SK-N-SH treated with all-trans-retinoic acid at 6 μM for 48 hours (cell line): ENCODE measurements at regions not wholly inside any gene's neighbourhood (a gene's known extent, or its start where the extent isn't known, plus 50 kb on each side); places are given as distances from the start of the nearest gene placed in this dataset.
"Not testable (repeated sequence)": the region's sequence is repeated elsewhere in the genome, so short reads cannot be mapped to it uniquely, and the experiment has no call there.

Experiments used
- ATAC-seq: fragments of 200-7000 bp; cut with Tn5 transposase; 3 replicates; pipeline ENCODE4 v1.9.1; 2020; ENCODE audit warnings: mild to moderate bottlenecking, moderate library complexity
- ARNTL ChIP-seq: fragments of 450-650 bp; formaldehyde crosslinking; IDR thresholded peaks from 2 replicates; pipeline ENCODE4 v1.5.0; 2020; ENCODE audit warnings: low read depth, mild to moderate bottlenecking, moderate library complexity, borderline replicate concordance
- BACH2 ChIP-seq: fragments of 250-450 bp; sonication (Bioruptor Pico); IDR thresholded peaks from 2 replicates; pipeline ENCODE4 v1.9.0; 2021; ENCODE audit warnings: mild to moderate bottlenecking, borderline replicate concordance
- CREB5 ChIP-seq: fragments of 250-450 bp; sonication (Bioruptor Pico); IDR thresholded peaks from 2 replicates; pipeline ENCODE4 v1.5.1; 2020; ENCODE audit warnings: low read depth, mild to moderate bottlenecking, moderate library complexity
- CSDC2 ChIP-seq: fragments of 250-450 bp; sonication (Bioruptor Pico); IDR thresholded peaks from 2 replicates; pipeline ENCODE4 v1.5.0; 2020; ENCODE audit warnings: mild to moderate bottlenecking, moderate library complexity
- GLIS3 ChIP-seq: fragments of 250-450 bp; sonication (Bioruptor Pico); IDR thresholded peaks from 2 replicates; pipeline ENCODE4 v1.5.0; 2020; ENCODE audit warnings: mild to moderate bottlenecking, moderate library complexity
- ISL1 ChIP-seq: fragments of 250-450 bp; sonication (Bioruptor Pico); IDR thresholded peaks from 2 replicates; pipeline ENCODE4 v2.1.2; 2022; ENCODE audit warnings: mild to moderate bottlenecking, moderate library complexity
- PPARA ChIP-seq: fragments of 250-450 bp; sonication (Bioruptor Pico); IDR thresholded peaks from 2 replicates; pipeline ENCODE4 v1.5.0; 2020; ENCODE audit warnings: mild to moderate bottlenecking, borderline replicate concordance
- RARB ChIP-seq: fragments of 250-450 bp; sonication (Bioruptor Pico); IDR thresholded peaks from 2 replicates; pipeline ENCODE4 v1.8.0; 2021; ENCODE audit warnings: mild to moderate bottlenecking, moderate library complexity
- SNAI2 ChIP-seq: fragments of 250-450 bp; sonication (Bioruptor Pico); IDR thresholded peaks from 2 replicates; pipeline ENCODE4 v1.5.0; 2020; ENCODE audit warnings: mild to moderate bottlenecking, moderate library complexity
- ZC3H10 ChIP-seq: fragments of 250-450 bp; sonication (Bioruptor Pico); IDR thresholded peaks from 2 replicates; pipeline ENCODE4 v1.5.1; 2021; ENCODE audit warnings: mild to moderate bottlenecking, moderate library complexity
- ZFP30 ChIP-seq: fragments of 450-650 bp; formaldehyde crosslinking; IDR thresholded peaks from 2 replicates; pipeline ENCODE4 v1.5.0; 2022; ENCODE audit warnings: mild to moderate bottlenecking, moderate library complexity
- ZNF565 ChIP-seq: fragments of 450-650 bp; formaldehyde crosslinking; conservative IDR thresholded peaks from 2 replicates; pipeline ENCODE4 v1.5.0; 2020; ENCODE audit warnings: low read depth, mild to moderate bottlenecking, moderate library complexity
- ZNF70 ChIP-seq: fragments of 450-650 bp; formaldehyde crosslinking; IDR thresholded peaks from 2 replicates; pipeline ENCODE4 v1.5.0; 2020; ENCODE audit warnings: mild to moderate bottlenecking, moderate library complexity
- ZNF8 ChIP-seq: fragments of 450-650 bp; formaldehyde crosslinking; IDR thresholded peaks from 2 replicates; pipeline ENCODE4 v1.5.0; 2020; ENCODE audit warnings: mild to moderate bottlenecking, moderate library complexity
- TF ChIP-seq, protein P1 (sequence below): fragments of 250-450 bp; sonication (Bioruptor Pico); IDR thresholded peaks from 2 replicates; pipeline ENCODE4 v1.8.0; 2021; ENCODE audit warnings: low read depth, mild to moderate bottlenecking, moderate library complexity, borderline replicate concordance
- TF ChIP-seq, protein P2 (sequence below): fragments of 250-450 bp; sonication (Bioruptor Pico); IDR thresholded peaks from 2 replicates; pipeline ENCODE4 v1.5.0; 2020; ENCODE audit warnings: mild to moderate bottlenecking, moderate library complexity

- no peak for TF ChIP-seq SNAI2
- no peak for TF ChIP-seq RARB (CRISPR knock-in tag)
- no peak for TF ChIP-seq CSDC2 (CRISPR knock-in tag)
- TF ChIP-seq, protein P1, sequence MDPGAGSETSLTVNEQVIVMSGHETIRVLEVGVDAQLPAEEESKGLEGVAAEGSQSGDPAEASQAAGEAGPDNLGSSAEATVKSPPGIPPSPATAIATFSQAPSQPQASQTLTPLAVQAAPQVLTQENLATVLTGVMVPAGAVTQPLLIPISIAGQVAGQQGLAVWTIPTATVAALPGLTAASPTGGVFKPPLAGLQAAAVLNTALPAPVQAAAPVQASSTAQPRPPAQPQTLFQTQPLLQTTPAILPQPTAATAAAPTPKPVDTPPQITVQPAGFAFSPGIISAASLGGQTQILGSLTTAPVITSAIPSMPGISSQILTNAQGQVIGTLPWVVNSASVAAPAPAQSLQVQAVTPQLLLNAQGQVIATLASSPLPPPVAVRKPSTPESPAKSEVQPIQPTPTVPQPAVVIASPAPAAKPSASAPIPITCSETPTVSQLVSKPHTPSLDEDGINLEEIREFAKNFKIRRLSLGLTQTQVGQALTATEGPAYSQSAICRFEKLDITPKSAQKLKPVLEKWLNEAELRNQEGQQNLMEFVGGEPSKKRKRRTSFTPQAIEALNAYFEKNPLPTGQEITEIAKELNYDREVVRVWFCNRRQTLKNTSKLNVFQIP (CRISPR knock-in tag) = no peak
- no peak for TF ChIP-seq ZNF8 (CRISPR knock-in tag)
- TF ChIP-seq, all 23 proteins: peak for 0
- ATAC-seq = no peak
These were observed 174.2 kb downstream of the TEX29 start for GRCh38 chr13:111494641-111495040.

DNA sequence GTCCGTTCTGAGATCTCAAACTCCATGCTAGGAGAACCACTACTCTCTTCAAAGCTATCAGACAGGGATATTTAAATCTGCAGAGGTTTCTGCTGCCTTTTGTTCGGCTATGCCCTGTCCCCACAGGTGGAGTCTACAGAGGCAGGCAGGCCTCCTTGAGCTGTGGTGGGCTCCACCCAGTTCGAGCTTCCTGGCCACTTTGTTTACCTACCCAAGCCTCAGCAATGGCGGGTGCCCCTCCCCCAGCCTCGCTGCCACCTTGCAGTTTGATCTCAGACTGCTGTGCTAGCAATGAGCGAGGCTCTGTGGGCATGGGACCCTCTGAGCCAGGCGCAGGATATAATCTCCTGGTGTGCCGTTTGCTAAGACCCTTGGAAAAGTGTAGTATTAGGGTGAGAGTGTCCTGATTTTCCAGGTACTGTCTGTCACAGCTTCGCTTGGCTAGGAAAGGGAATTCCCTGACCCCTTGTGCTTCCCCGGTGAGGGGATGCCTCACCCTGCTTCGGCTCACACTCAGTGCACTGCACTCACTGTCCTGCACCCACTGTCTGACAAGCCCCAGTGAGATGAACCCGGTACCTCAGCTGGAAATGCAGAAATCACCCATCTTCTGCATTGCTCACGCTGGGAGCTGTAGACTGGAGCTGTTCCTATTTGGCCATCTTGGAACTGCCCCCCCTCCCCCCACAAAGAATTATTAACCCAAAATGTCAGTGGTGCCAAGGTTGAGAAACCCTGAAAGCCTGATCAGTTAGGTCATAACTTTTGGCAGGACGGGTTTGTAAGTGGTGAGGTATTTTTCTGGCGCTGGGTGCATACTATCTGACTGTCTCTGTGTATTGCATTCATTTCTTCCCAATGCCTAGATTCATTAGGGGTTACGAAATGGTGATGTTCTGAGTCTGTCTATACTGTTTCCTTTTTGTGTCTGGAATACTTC is 181.4 kb downstream of the TEX29 start:
- not testable (repeated sequence) for ATAC-seq

DNA sequence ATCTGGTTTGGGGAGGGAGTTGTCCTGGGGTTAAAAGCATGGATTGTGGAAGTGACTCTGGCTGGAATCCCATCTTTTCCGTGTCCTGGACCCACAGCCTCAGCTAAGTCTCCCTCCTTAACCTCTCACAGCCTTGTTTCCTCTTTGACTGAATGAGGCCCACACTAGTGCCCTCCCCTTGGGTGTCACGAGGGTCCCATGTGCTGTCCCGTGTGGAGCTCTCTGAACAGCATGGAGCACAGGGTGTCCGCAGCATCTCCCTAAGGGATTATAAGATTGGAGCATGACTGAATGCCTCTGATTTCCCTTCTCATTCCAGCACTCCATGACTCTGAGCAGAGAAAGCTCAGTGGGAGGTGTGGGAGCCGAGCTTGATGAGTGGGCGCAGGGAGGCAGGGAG is 182.5 kb downstream of the TEX29 start:
- TF ChIP-seq PPARA (CRISPR knock-in tag) = no peak
- TF ChIP-seq CREB5 (CRISPR knock-in tag) = no peak
- TF ChIP-seq, protein P1 (CRISPR knock-in tag) = no peak
- no peak for TF ChIP-seq ARNTL (CRISPR knock-in tag)
- no peak for TF ChIP-seq SNAI2
- TF ChIP-seq, all 23 proteins: peak for 0
- ATAC-seq = no peak

DNA sequence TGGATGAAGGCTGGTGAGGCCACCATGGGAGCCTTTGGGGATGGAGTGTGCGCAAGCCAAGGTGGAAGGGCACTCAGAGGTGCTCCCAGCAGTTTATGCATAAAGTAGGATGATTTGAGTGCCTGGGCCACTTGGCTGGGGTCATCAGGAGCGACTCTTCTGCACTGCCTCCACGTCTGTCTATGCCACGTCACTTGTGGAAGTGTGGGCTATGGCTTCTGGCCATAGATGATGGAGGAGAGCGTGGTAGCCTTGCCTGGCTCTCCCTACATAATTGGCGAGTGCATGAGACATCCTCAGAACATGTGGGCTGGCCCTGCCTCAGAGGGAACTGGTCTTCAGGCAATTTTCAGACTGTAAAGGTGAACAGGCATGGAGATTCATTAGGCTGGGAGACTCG is 182.9 kb downstream of the TEX29 start:
- ATAC-seq = no peak

GRCh38 chr13:111503905-111504695 is 183.7 kb downstream of the TEX29 start:
- no peak for ATAC-seq
- no peak for TF ChIP-seq SNAI2
- TF ChIP-seq ZNF8 (CRISPR knock-in tag) = no peak
- TF ChIP-seq, protein P2, sequence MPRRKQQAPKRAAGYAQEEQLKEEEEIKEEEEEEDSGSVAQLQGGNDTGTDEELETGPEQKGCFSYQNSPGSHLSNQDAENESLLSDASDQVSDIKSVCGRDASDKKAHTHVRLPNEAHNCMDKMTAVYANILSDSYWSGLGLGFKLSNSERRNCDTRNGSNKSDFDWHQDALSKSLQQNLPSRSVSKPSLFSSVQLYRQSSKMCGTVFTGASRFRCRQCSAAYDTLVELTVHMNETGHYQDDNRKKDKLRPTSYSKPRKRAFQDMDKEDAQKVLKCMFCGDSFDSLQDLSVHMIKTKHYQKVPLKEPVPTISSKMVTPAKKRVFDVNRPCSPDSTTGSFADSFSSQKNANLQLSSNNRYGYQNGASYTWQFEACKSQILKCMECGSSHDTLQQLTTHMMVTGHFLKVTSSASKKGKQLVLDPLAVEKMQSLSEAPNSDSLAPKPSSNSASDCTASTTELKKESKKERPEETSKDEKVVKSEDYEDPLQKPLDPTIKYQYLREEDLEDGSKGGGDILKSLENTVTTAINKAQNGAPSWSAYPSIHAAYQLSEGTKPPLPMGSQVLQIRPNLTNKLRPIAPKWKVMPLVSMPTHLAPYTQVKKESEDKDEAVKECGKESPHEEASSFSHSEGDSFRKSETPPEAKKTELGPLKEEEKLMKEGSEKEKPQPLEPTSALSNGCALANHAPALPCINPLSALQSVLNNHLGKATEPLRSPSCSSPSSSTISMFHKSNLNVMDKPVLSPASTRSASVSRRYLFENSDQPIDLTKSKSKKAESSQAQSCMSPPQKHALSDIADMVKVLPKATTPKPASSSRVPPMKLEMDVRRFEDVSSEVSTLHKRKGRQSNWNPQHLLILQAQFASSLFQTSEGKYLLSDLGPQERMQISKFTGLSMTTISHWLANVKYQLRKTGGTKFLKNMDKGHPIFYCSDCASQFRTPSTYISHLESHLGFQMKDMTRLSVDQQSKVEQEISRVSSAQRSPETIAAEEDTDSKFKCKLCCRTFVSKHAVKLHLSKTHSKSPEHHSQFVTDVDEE (CRISPR knock-in tag) = no peak
- no peak for TF ChIP-seq RARB (CRISPR knock-in tag)
- TF ChIP-seq GLIS3 (CRISPR knock-in tag) = no peak
- no peak for TF ChIP-seq ZC3H10 (CRISPR knock-in tag)
- TF ChIP-seq ZFP30 (CRISPR knock-in tag) = no peak
- no peak for TF ChIP-seq ISL1 (CRISPR knock-in tag)

More for the DNA sequence above, 182.9 kb downstream of the TEX29 start:
- TF ChIP-seq PPARA (CRISPR knock-in tag) = no peak
- no peak for TF ChIP-seq ZNF565 (CRISPR knock-in tag)
- TF ChIP-seq, protein P2 (CRISPR knock-in tag) = no peak
- no peak for TF ChIP-seq BACH2 (CRISPR knock-in tag)
- TF ChIP-seq ZC3H10 (CRISPR knock-in tag) = no peak
- no peak for TF ChIP-seq ZNF8 (CRISPR knock-in tag)
- no peak for TF ChIP-seq GLIS3 (CRISPR knock-in tag)
- no peak for TF ChIP-seq ZNF70 (CRISPR knock-in tag)
